OCI-LY3 (cell line): ENCODE measurements at regions not wholly inside any gene's neighbourhood (a gene's known extent, or its start where the extent isn't known, plus 50 kb on each side); places are given as distances from the start of the nearest gene placed in this dataset.

Experiments
- CTCF ChIP-seq: fragments of 200-600, 300-600 bp; sonication (generic); IDR thresholded peaks from 2 replicates; pipeline ENCODE4 v1.5.1; 2014; ENCODE audit warnings: antibody characterized with exemption, low read length, low read depth
- EZH2phosphoT487 ChIP-seq: fragments of 200-600 bp; shearing (Covaris generic); IDR thresholded peaks from 2 replicates; pipeline ENCODE4 v1.6.1; 2018; ENCODE audit warnings: antibody characterized with exemption, mixed run types, low read depth

- TF ChIP-seq CTCF (no peak), EZH2phosphoT487 (no peak)
Measured at GRCh38 chr6:115677198-115677597, 383.5 kb downstream of the FRK start.
